HG03103 (cell line): ENCODE measurements at regions not wholly inside any gene's neighbourhood (a gene's known extent, or its start where the extent isn't known, plus 50 kb on each side); places are given as distances from the start of the nearest gene placed in this dataset.

Source experiments
- ATAC-seq: cut with Tn5 transposase; IDR thresholded peaks from one replicate; pipeline ENCODE4 v1.9.1; 2021; ENCODE audit warnings: low read depth; ENCODE audit not compliant: unreplicated experiment

- no peak for ATAC-seq
Measured at GRCh38 chr15:85847031-85847430, 52.3 kb upstream of the KLHL25 start.

DNA sequence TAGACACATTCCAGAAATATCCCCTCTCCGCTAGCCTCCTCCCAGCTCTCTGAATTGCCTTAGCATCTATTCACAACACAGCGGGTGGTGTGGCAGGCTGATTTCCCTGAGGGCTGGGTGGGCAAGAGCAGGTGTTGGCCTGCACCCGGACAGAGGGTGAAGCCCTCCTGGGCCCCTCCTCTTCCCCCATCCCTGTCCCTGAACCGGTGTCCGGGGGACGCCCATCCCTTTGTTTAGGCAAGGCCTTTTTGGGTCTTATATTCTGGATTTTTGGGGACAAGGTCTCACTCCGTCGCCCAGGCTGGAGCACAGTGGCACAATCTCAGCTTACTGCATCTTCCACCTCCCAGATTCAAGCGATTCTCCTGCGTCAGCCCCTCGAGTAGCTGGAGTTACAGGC is 55.2 kb upstream of the KLHL25 start:
- ATAC-seq = no peak

GRCh38 chr15:85852969-85853368 is 58.2 kb upstream of the KLHL25 start:
- ATAC-seq = no peak

DNA sequence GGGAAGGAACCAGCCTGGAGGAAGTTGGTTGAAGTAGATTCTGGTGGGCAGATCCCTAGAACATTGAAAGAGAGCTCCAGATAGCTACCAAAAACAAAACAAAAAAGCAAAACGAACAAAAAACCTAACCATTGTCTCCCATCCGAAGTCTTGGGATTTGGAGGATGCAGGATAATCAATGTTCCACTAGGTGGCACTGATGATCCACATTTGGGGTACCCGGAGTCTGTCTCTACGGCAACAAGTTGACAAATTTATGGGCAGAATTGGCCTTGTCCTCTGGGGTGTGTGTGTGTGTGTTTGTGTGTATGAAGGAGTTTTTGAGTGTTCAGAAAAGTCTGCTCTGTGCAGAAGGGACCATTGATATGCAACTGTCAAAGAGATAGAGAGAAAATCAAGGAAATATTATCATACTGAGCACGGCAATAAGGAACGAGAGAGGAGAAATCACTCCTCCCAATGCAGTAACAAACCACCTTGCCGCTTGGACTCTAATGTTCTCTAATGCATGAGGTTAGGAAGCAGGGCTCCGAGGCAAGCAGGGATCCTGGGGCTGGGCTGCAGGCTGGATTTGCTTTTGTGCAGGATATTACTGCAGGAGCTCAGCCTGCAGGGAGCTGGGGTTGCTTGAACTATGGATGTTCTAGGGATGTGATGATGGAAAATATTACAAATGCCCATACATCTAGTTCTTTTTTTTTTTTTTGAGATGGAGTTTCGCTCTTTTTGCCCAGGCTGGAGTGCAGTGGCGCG is 59.8 kb upstream of the KLHL25 start:
- peak; percentile 50 for ATAC-seq

DNA sequence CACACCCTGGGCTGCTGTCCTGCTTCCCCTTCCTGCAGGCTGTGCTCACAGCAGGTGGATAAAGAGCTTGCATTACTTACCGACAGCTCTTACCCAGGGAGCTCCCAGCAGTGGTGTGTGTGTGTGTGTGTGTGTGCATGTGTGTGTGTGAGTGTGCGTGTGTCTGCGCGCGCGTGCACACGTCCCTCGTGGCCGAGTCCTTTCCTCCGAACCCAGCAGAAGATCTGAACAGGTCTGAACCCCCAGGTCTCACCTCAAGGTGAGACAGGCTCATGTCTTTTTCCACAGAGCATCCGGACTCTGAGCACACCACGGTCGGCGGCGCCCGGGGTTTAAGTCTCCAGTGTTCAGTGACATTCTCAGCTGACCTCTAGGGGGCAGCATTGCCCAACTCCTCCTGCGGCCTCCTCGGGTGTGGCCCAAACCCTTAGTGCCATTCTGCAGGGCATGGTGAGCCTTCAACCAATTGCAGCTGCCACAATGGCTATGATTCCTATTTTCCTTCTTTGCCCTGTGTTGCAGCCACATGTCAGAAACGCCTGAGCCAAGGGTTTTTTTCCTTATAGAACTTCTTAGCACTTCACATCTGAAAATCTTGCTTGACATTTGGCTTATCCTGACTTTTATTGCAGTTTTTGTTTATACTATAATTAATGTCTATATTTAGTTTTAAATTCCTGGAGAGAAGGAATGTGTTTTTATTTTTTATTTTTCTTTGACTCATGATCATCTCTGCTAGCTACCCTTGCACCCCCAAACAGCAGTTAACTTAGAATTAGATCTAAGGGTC is 64.1 kb upstream of the KLHL25 start:
- ATAC-seq = peak; percentile 94

- no peak for ATAC-seq
Measured at GRCh38 chr15:85859671-85860070, 64.9 kb upstream of the KLHL25 start.

DNA sequence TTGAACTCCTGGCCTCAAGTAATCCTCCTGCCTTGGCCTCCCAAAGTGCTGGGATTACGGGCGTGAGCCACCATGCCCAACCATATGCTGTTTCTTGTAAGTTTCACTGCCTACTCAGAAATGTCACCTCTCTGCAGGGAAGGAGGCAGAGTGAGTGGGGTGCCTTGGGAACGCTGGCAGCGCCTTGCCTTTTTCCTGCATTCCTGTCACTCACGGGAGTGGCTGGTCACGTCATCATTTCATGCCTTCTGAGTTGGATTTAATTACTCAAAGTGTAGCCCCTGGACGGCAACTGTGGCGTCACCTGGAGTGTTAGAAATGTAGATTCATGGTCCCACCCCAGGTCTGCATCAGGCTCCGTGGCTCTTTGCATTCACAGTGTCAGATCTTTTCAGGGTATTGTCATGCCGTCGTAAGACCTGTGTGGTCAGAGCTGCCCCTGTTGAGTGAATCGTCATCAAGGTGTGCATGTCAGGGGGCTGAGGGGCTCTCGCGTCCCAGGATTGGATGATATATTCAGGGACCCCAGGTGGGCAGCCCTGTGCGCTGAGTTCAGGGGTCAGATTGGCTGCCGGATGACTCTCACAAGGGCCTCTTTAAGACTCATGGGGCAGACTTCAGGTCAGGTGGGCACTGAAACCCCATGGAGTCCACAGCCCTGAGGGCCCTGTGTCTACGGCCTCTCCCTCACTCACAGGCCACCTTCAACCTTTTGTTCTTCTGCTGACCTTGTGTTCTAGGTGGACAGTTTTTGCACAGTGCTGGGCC is 65.9 kb upstream of the KLHL25 start:
- no peak for ATAC-seq

DNA sequence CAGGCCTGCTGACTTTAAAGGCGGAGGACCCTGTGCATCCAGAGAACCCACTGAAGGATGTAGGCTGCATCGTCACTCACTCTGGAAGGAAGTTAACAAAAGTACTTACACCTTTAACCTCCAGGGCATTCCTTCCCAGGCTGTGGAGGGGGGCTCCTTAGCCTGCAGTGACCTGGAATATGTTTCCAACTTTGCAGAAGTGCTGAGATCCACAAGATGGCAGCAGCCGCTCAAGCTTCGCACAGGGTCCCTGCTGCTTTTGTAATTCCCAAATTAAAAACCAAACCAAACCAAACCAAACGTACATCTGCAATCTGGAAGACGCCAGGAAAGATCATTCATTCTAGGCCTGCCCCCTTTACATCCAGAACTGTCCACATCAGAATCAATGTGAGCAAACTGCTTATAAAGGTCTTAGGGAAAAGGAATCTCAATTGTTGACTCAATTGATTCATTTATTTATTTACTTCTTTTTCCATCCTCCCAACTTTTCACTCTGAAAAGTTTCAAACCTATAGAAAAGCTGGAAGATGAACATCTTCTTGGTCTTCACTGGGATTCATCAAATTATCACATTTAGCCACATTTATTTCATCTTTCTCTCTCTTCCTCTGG is 70.5 kb upstream of the KLHL25 start:
- no peak for ATAC-seq

DNA sequence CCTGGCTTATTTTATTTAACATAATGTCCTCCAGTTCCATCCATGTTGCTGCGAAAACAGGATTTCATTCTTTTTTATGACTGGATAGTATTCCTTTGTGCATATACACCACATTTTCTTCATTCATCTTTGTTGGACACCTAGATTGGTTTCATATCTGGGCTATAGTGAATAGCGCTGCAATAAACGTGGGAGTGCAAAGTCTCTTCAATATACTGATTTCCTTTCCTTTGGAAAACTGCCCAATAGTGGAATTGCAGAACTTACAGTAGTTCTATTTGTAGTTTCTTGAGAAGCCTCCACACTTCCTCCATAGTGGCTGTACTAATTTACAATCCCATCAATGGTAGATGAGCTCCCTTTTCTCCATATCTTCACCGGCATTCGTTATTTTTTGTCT is 72.5 kb upstream of the KLHL25 start:
- no peak for ATAC-seq

GRCh38 chr15:85869124-85869523 is 74.4 kb upstream of the KLHL25 start:
- ATAC-seq = no peak

DNA sequence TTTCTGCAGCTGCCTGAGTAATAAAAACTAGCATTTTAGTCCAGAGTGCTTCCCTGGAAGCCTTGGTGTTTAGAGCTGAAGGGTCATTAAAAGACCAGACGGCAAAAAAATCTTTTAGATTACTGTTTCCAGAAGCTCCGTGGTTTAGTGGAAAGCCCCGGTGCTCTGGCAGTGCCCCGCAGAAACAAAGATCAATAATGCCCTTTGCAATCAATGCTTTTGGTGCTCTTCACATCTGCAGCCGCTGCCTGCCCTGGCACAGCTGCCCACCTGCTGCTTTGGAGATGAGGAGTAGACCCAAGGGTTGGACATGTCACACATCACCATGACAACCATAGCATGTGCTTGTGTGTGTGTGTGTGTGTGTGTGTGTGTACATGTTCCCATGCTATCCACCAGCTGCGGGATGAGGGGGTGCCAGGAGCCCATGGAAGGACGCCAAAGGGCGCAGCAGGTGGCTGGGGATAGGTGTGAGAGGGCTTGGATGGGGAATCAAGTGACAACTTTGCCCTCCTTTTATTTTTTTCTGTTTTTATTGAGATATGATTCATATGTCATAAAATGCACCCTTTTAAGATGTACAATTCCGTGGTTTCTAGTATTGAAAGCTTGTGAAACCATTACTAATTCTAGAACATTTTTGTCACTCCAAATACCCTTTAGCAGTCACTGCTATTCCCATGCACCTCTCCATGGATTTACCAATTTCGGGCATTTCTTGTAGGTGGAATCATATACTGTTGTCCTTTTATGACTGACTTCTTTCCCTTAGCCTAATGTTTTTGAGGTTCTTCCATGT is 75.7 kb upstream of the KLHL25 start:
- no peak for ATAC-seq

DNA sequence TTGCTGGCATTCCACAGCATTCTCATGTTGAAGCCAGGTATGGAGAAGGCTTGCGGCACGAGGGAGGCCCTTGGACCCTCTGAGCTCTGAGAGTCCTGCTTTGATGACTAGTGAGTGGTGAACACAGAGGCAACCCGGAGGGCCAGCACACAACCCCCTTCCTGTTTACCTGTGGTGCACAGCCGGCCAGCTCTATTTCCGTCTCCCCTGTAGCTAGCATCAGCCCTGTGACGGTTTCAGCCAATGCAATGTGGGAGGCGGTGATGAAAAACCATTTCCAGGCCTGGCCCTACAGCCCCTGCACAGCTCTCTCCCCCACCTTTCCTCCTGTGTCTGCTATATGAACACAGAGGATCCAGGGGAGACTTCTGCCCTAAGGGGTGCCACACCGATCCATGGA is 76.8 kb upstream of the KLHL25 start:
- ATAC-seq = no peak

GRCh38 chr15:85872125-85872524 is 77.4 kb upstream of the KLHL25 start:
- ATAC-seq = no peak

GRCh38 chr15:85874236-85874635 is 79.5 kb upstream of the KLHL25 start:
- no peak for ATAC-seq

DNA sequence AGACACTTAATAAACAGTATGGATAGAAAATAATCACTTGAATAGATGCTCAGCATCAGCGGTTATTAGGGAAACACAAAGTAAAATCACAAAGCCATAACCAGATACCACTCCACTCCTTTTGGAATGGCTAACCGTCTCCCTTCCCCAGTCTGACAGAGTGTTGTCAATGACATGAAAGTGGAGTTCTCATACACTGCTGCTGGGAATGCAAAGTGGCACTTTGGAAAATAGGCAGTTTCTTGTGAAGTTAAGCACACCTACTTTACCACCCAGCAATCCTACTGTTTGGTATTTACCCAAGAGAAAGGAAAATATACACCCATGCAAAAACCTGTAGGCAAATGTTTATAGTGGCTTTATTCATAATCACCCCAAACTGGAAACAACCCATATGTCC is 81.0 kb upstream of the KLHL25 start:
- ATAC-seq = no peak

- no peak for ATAC-seq
Measured at GRCh38 chr15:85878828-85879225, 84.1 kb upstream of the KLHL25 start.

DNA sequence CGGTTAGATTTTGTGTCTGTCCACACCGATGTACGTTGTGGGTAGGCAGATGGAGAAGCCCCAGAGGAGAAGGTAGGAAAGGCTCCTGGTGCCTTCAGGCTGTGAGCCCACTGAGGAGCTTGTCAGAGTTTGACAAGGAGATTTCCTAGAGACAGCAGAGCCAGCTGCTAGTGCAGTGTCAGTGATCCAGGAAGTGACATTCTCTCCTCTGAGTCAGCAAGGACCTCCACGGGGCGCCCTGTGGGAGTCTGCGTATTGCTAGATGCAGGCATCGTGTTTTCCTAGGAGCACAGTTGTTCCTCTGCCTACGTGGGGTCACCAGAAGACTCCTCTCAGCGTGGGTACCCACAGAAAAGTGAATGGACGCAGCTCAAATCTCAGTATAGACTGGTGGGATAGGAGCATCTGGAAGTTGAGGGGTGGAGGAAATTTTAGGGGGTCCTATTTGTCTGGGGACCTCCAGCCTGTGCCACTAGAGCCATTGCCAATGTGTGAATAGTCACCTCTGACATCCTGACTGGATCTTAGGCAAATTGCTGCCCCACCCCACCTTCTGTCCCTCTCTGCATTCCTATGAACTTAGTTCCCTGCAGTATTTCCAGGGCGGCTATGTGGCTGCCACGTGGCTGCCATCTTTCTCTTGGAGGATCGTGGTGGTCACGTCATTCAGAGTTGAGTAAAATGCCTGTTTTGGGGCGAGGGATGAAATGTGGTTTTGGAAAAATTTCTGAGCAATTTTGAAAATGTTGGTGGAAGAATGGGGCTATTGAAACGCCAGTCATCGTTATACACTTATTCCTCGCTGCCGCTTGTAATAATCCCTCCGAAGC is 84.8 kb upstream of the KLHL25 start:
- no peak for ATAC-seq

DNA sequence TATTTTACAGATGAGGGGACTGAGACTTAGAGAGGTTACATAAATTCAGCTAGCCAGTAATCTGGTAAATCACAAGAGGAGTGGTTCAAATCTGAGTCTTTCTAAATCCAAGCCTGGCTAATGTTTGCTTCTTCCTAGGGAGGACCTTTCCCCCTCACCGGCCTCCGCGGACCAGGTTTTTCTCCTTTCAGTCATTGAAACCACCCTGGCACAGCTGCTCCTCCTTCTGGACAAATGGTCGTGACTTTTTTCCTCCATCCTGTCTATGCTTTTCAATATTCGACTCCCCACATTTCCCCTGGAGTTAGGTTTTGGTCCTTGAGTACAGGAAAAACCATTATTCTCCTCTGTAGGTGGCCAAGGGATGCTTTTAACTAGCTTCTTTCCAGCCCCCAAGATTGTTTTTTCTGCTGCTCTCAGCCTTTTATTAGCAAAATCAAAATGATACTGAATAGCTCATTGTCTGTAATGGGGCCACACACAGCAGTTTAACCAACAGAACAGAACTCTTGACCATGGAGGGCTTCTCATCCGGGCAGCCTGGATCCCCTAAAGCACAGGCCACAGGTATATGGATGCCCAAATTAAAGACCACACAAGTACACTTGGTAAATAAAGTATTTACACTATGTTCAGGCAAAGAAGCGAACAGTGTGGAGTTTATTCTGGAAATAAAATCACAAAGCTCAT is 85.9 kb upstream of the KLHL25 start:
- no peak for ATAC-seq

DNA sequence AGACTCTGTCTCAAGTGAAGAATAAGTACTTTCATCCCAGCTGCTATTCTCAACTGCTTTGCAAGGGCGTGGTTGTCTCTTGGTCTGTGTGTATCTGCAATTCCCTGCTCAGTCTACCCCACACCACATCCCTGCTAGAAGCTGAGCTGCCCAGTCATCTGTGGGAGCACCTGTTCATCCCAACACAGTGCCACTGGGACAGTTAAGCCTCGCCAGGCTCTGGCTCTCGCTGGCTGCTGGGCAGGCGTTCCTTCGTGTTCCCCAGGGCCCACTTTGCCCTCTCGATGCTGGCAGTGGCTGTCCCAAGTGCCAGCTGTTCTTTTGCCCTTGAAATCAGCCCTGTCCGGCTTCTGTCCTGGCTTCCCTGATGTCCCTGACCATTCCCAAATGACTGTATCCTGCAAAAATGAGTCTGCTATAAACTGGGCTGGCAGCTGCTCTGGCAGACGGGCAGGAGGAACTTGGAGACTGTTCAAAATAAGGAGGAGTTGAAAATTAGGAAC is 91.6 kb upstream of the KLHL25 start:
- no peak for ATAC-seq
